Astrocyte (in vitro differentiated cells and primary cell): ENCODE measurements at regions not wholly inside any gene's neighbourhood (a gene's known extent, or its start where the extent isn't known, plus 50 kb on each side); places are given as distances from the start of the nearest gene placed in this dataset.

Source experiments
- EZH2 ChIP-seq: IDR thresholded peaks from 2 replicates; pipeline ENCODE4 v1.6.1; 2012; ENCODE audit warnings: mild to moderate bottlenecking, low read length, inconsistent platforms; ENCODE audit not compliant: insufficient read depth
- TF ChIP-seq, protein P1 (sequence below): IDR thresholded peaks from 2 replicates; pipeline ENCODE4 v1.5.1; 2011; ENCODE audit warnings: low read depth, mild to moderate bottlenecking, inconsistent platforms, low read length, moderate library complexity; ENCODE audit not compliant: insufficient read depth

DNA sequence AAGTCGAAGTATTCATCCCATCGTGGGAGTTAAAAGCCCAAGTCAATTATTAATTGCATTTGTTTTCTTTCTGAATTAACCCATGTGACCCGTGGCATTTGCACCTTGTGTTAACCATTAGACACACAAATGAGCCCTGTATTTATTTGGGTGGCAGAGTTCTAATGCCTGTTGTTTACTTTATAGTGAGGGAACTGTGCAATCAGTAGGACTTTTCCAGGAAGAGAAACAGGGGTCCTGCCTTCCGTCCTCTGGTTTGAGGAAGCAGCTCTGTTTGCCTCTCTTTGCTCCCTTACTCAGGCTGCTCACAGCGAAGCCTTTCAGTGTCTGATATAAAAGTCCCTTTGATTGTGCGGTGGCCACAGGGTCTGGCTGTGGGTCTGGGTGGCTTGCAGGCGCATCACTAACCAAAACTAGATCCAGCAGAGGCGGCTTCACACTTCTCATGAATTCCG, 263.6 kb downstream of the PTTG2 start:
- TF ChIP-seq, protein P1, sequence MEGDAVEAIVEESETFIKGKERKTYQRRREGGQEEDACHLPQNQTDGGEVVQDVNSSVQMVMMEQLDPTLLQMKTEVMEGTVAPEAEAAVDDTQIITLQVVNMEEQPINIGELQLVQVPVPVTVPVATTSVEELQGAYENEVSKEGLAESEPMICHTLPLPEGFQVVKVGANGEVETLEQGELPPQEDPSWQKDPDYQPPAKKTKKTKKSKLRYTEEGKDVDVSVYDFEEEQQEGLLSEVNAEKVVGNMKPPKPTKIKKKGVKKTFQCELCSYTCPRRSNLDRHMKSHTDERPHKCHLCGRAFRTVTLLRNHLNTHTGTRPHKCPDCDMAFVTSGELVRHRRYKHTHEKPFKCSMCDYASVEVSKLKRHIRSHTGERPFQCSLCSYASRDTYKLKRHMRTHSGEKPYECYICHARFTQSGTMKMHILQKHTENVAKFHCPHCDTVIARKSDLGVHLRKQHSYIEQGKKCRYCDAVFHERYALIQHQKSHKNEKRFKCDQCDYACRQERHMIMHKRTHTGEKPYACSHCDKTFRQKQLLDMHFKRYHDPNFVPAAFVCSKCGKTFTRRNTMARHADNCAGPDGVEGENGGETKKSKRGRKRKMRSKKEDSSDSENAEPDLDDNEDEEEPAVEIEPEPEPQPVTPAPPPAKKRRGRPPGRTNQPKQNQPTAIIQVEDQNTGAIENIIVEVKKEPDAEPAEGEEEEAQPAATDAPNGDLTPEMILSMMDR: no peak
- TF ChIP-seq EZH2: no peak
